BE2C (cell line): ENCODE measurements at regions not wholly inside any gene's neighbourhood (a gene's known extent, or its start where the extent isn't known, plus 50 kb on each side); places are given as distances from the start of the nearest gene placed in this dataset.
"Not testable (repeated sequence)": the region's sequence is repeated elsewhere in the genome, so short reads cannot be mapped to it uniquely, and the experiment has no call there.

Experiments
- DNase-seq: peaks from one replicate; pipeline ENCODE4 v3.0.0-alpha.2; 2020
- H3K27me3 ChIP-seq: fragments of 250-450 bp; sonication (Bioruptor Pico); 2 replicates; pipeline ENCODE4 v1.5.1; 2020; ENCODE audit warnings: mild to moderate bottlenecking
- H3K36me3 ChIP-seq: fragments of 250-450 bp; sonication (Bioruptor Pico); 2 replicates; pipeline ENCODE4 v1.5.1; 2020; ENCODE audit warnings: mild to moderate bottlenecking
- H3K4me1 ChIP-seq: fragments of 250-450 bp; sonication (Bioruptor Pico); 2 replicates; pipeline ENCODE4 v1.5.1; 2020
- H3K4me3 ChIP-seq: 2 replicates; pipeline ENCODE4 v1.5.1; 2011; ENCODE audit warnings: low read depth, low read length
- H3K9me3 ChIP-seq: fragments of 250-450 bp; sonication (Bioruptor Pico); 2 replicates; pipeline ENCODE4 v1.5.1; 2020
- CTCF ChIP-seq: IDR thresholded peaks from 2 replicates; pipeline ENCODE4 v1.5.1; 2012; ENCODE audit warnings: mild to moderate bottlenecking, low read depth, low read length

GRCh38 chr1:4129693-4130092, 229.6 kb upstream of the C1orf174 start:
- Histone ChIP-seq H3K4me1 (no peaks in the 10 kb centered on the region), H3K36me3 (no peaks in the 10 kb centered on the region), H3K27me3 (no peaks in the 10 kb centered on the region), H3K4me3 (no peak overlapping the region), H3K9me3 (no peaks in the 10 kb centered on the region)
- no peak for TF ChIP-seq CTCF
- DNase-seq = no peak

- no peaks in the 10 kb centered on the region for H3K36me3 ChIP-seq
- DNase-seq = no peak
- H3K9me3 ChIP-seq = no peaks in the 10 kb centered on the region
- no peaks in the 10 kb centered on the region for H3K27me3 ChIP-seq
- H3K4me3 ChIP-seq = no peak overlapping the region
- TF ChIP-seq CTCF = no peak
- no peaks in the 10 kb centered on the region for H3K4me1 ChIP-seq
Measured at GRCh38 chr1:4130096-4130495, 230.0 kb upstream of the C1orf174 start.

GRCh38 chr1:4131734-4132133, 231.7 kb upstream of the C1orf174 start:
- no peak overlapping the region for H3K4me3 ChIP-seq
- no peaks in the 10 kb centered on the region for H3K4me1 ChIP-seq
- H3K9me3 ChIP-seq = no peaks in the 10 kb centered on the region
- H3K36me3 ChIP-seq = no peaks in the 10 kb centered on the region
- no peaks in the 10 kb centered on the region for H3K27me3 ChIP-seq
- no peak for TF ChIP-seq CTCF
- DNase-seq = no peak

- Histone ChIP-seq H3K4me1 (no peaks in the 10 kb centered on the region), H3K4me3 (no peak overlapping the region), H3K27me3 (no peaks in the 10 kb centered on the region), H3K36me3 (no peaks in the 10 kb centered on the region), H3K9me3 (no peaks in the 10 kb centered on the region)
- no peak for TF ChIP-seq CTCF
- no peak for DNase-seq
Measured at GRCh38 chr1:4132352-4133296, 232.6 kb upstream of the C1orf174 start.

- no peak for DNase-seq
- no peaks in the 10 kb centered on the region for H3K36me3 ChIP-seq
- no peaks in the 10 kb centered on the region for H3K27me3 ChIP-seq
- no peaks in the 10 kb centered on the region for H3K9me3 ChIP-seq
- TF ChIP-seq CTCF = no peak
- no peak overlapping the region for H3K4me3 ChIP-seq
- H3K4me1 ChIP-seq = no peaks in the 10 kb centered on the region
Measured at GRCh38 chr1:4133297-4133938, 233.3 kb upstream of the C1orf174 start.

- no peak for DNase-seq
- no peaks in the 10 kb centered on the region for H3K27me3 ChIP-seq
- no peaks in the 10 kb centered on the region for H3K4me1 ChIP-seq
- H3K36me3 ChIP-seq = no peaks in the 10 kb centered on the region
- H3K9me3 ChIP-seq = no peaks in the 10 kb centered on the region
- no peak for TF ChIP-seq CTCF
- H3K4me3 ChIP-seq = no peak overlapping the region
Measured at GRCh38 chr1:4133939-4134321, 233.9 kb upstream of the C1orf174 start.

GRCh38 chr1:4135853-4136252, 235.8 kb upstream of the C1orf174 start:
- H3K36me3 ChIP-seq, H3K27me3 ChIP-seq, H3K4me1 ChIP-seq, H3K4me3 ChIP-seq, DNase-seq, H3K9me3 ChIP-seq: not testable (repeated sequence)
